Mucosa of rectum (tissue), 2 donors: ENCODE measurements at regions not wholly inside any gene's neighbourhood (a gene's known extent, or its start where the extent isn't known, plus 50 kb on each side); places are given as distances from the start of the nearest gene placed in this dataset.

Experiments used
- H3K27ac ChIP-seq, 2 donors: one replicate each; pipeline ENCODE4 v1.7.0; 2013; ENCODE audit warnings: inconsistent platforms in 2 of 2, low read depth in 2 of 2, low read length in 2 of 2
- H3K27me3 ChIP-seq, 2 donors: one replicate each; pipeline ENCODE4 v1.7.0; 2013; ENCODE audit warnings: low read length in 2 of 2; ENCODE audit not compliant: control insufficient read depth in 2 of 2, insufficient read depth in 2 of 2
- H3K36me3 ChIP-seq, 2 donors: one replicate each; pipeline ENCODE4 v1.7.0; 2013; ENCODE audit warnings: low read length in 2 of 2; ENCODE audit not compliant: control insufficient read depth in 2 of 2, insufficient read depth in 2 of 2
- H3K4me1 ChIP-seq, 2 donors: one replicate each; pipeline ENCODE4 v1.7.0; 2013; ENCODE audit warnings: low read length in 2 of 2, mild to moderate bottlenecking in 1 of 2; ENCODE audit not compliant: control insufficient read depth in 2 of 2, insufficient read depth in 2 of 2
- H3K4me3 ChIP-seq, 2 donors: one replicate each; pipeline ENCODE4 v1.7.0; 2013; ENCODE audit warnings: low read length in 2 of 2
- H3K9ac ChIP-seq, 2 donors: one replicate each; pipeline ENCODE4 v1.7.0; 2013; ENCODE audit warnings: low read length in 2 of 2, low read depth in 1 of 2, mild to moderate bottlenecking in 1 of 2
- H3K9me3 ChIP-seq, 2 donors: one replicate each; pipeline ENCODE4 v1.7.0; 2013; ENCODE audit warnings: low read length in 2 of 2; ENCODE audit not compliant: control insufficient read depth in 2 of 2
- donor health status: healthy.
- donor health status: Normal muscosa, but diverticular disease.

DNA sequence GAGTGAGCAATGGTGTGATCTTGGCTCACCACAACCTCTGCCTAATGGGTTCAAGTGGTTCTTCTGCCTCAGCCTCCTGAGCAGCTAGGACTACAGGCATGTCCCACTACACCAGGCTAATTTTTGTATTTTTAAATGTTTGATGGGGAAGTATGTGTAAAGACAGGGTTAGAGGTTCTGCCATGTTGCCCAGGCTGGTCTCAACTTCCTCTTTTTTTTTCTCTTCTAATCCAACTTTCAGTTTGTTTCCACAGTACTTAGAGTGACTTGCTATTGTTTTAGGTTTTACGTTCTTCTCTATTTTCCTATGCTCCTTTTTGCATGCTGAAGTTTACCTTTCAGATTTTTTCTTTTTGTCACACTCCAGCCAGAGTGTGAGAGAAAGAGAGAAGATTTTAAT lies 1433.0 kb downstream of the UQCRFS1 start:
- H3K4me1 ChIP-seq: no peaks in the 10 kb centered on the region
- no peaks in the 10 kb centered on the region for H3K27me3 ChIP-seq
- no peak overlapping the region for H3K9ac ChIP-seq
- H3K27ac ChIP-seq: no peak overlapping the region
- H3K4me3 ChIP-seq: no peak overlapping the region
- no peaks in the 10 kb centered on the region for H3K9me3 ChIP-seq
- no peaks in the 10 kb centered on the region for H3K36me3 ChIP-seq

DNA sequence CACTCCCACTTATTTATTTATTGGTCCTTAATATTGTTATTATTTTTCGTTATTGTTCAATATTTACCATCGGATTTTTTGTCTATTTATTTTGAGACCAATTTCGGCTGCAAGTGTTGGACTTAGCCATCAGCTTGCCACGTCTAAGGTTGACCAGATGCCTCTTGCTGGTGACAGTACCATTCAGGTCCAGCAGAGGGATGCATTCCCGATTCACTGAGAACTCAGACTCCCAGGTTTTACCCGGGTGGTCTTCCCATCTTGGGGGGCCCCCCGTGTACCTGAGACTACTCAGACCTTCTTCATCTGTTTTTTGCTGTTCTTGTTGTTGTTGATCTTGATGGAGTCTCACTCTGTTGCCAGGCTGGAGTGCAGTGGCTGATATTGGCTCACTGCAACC lies 1435.2 kb downstream of the UQCRFS1 start:
- H3K9me3 ChIP-seq: peaks cover 3 to 11% of the 10 kb centered on the region in 2 donors

DNA sequence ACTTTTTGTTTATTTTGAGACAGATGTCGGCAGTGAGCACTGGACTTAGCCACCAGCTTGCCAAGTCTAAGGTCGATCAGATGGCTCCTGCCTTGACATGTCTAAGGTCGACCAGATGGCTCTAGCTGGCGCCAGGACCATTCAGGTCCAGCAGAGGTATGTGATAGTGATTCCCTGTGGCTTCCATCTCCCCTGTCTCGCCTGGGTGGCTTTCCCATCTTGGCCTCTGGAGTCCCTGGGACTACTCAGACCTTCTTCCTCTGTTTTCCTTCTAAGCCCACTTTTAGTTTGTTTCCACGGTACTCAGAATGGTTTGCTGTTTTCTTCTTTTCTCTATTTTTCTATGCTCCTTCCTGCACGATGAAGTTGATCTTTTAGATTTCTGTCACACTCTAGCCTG lies 1435.7 kb downstream of the UQCRFS1 start:
- Histone ChIP-seq H3K27ac (no peak overlapping the region), H3K4me1 (no peaks in the 10 kb centered on the region), H3K9ac (no peak overlapping the region), H3K9me3 (peaks cover 7 to 11% of the 10 kb centered on the region in 2 donors), H3K27me3 (no peaks in the 10 kb centered on the region), H3K4me3 (no peak overlapping the region), H3K36me3 (peaks cover 0 to 3% of the 10 kb centered on the region in 2 donors)

More for the DNA sequence above, 1435.2 kb downstream of the UQCRFS1 start:
- H3K4me3 ChIP-seq: no peak overlapping the region
- no peaks in the 10 kb centered on the region for H3K4me1 ChIP-seq
- H3K27me3 ChIP-seq: no peaks in the 10 kb centered on the region
- H3K27ac ChIP-seq: no peak overlapping the region
- H3K36me3 ChIP-seq: peaks cover 0 to 3% of the 10 kb centered on the region in 2 donors
- H3K9ac ChIP-seq: no peak overlapping the region

DNA sequence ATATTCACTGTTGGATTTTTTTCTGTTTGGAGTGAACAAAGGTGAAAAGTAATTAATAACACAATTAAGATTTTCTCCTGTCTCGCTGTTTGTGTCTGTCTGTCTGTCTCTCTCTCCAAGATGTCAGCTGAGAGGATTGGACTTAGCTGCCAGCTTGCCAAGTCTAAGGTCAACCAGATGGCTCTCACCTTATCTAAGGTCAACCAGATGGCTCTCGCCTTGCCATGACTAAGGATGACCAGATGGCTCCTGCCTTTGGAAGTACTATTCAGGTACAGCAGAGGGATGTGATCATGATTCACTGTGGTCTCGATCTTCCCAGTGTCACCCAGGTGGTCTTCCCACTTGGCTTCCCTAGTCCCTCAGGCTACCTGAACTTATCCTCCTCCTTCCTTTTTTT lies 1436.4 kb downstream of the UQCRFS1 start:
- Histone ChIP-seq H3K27ac (no peak overlapping the region), H3K27me3 (no peaks in the 10 kb centered on the region), H3K9me3 (peaks cover 10 to 11% of the 10 kb centered on the region in 2 donors), H3K4me1 (no peaks in the 10 kb centered on the region), H3K9ac (no peak overlapping the region), H3K4me3 (no peak overlapping the region), H3K36me3 (peaks cover 0 to 3% of the 10 kb centered on the region in 2 donors)

DNA sequence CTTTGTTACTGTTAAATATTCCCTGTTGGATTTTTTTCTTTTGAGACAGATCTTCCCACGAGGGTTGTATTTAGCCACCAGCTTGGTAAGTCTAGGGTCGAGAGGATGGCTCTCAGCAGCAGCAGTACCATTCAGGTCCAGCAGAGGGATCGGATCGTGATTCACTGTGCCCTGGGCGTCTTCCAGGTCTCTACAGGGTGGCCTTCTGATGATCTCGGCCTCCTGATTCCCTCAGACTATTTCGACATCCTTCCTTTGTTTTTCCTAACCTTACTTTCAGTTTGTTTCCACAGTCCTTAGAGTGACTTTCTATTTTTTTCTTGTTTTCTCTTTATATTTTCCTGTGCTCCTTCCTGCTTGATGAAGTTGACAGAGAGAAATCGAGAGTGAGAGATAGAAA lies 1436.9 kb downstream of the UQCRFS1 start:
- peaks cover 0 to 3% of the 10 kb centered on the region in 2 donors for H3K36me3 ChIP-seq
- no peaks in the 10 kb centered on the region for H3K4me1 ChIP-seq
- H3K9ac ChIP-seq: no peak overlapping the region
- peaks cover 10 to 11% of the 10 kb centered on the region in 2 donors for H3K9me3 ChIP-seq
- H3K4me3 ChIP-seq: no peak overlapping the region
- H3K27ac ChIP-seq: no peak overlapping the region
- H3K27me3 ChIP-seq: no peaks in the 10 kb centered on the region

DNA sequence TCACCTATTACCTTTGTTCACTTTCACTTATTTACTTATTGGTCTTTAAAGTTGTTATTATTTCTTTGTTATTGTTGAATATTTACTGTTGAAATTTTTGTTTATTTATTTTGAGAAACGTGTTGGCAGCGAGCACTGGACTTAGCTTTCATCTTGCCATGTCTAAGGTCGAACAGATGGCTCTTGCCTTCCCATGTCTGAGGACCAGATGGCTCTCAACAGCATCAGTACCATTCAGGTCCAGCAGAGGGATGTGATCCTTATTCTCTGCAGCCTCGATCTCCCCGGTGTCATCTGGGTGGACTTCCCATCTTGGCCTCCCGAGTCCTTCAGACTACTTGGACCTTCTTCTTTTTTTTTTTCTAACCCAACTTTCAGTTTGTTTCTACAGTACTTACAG lies 1437.6 kb downstream of the UQCRFS1 start:
- Histone ChIP-seq H3K27me3 (no peaks in the 10 kb centered on the region), H3K9ac (no peak overlapping the region), H3K4me3 (no peak overlapping the region), H3K27ac (no peak overlapping the region), H3K4me1 (no peaks in the 10 kb centered on the region), H3K36me3 (peaks cover 0 to 3% of the 10 kb centered on the region in 2 donors), H3K9me3 (peaks cover 11% of the 10 kb centered on the region in 2 donors)

DNA sequence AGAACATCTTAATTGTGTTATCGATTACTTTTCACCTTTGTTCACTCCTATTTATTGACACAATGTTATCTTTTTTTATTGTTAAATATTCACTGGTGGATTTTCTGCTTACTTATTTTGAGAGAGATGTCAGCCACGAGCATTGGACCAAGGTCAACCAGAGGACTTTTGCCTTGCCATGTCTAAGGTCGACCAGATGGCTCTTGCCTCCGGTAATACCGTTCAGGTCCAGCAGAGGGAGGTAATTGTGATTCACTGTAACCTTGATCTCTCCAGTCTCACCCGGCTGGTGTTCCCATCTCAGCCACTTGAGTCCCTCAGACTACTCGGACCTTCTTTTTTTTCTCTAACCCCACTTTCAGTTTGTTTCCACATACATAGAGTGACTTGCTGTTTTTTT lies 1438.1 kb downstream of the UQCRFS1 start:
- peaks cover 11% of the 10 kb centered on the region in 2 donors for H3K9me3 ChIP-seq
- H3K4me3 ChIP-seq: no peak overlapping the region
- no peaks in the 10 kb centered on the region for H3K27me3 ChIP-seq
- no peaks in the 10 kb centered on the region for H3K4me1 ChIP-seq
- no peak overlapping the region for H3K9ac ChIP-seq
- H3K27ac ChIP-seq: no peak overlapping the region
- H3K36me3 ChIP-seq: peaks cover 0 to 3% of the 10 kb centered on the region in 2 donors

DNA sequence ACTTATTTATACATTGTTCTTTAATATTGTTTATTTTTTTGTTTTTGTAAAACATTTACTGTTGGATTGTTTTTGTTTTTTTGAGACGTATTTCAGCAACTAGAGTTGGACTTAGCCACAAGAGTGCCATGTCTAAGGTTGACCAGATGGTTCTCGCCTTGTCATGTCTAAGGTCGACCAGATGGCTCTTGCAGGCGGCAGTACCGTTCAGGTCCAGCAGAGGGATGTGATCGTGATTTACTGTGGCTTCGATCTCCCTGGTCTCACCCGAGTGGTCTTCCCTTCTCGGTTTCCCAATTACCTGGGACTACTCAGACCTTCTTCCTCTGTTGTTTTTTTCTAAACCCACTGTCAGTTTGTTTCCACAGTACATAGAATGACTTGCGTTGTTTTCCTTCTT lies 1438.6 kb downstream of the UQCRFS1 start:
- peaks cover 11% of the 10 kb centered on the region in 2 donors for H3K9me3 ChIP-seq
- H3K36me3 ChIP-seq: peaks cover 0 to 3% of the 10 kb centered on the region in 2 donors

DNA sequence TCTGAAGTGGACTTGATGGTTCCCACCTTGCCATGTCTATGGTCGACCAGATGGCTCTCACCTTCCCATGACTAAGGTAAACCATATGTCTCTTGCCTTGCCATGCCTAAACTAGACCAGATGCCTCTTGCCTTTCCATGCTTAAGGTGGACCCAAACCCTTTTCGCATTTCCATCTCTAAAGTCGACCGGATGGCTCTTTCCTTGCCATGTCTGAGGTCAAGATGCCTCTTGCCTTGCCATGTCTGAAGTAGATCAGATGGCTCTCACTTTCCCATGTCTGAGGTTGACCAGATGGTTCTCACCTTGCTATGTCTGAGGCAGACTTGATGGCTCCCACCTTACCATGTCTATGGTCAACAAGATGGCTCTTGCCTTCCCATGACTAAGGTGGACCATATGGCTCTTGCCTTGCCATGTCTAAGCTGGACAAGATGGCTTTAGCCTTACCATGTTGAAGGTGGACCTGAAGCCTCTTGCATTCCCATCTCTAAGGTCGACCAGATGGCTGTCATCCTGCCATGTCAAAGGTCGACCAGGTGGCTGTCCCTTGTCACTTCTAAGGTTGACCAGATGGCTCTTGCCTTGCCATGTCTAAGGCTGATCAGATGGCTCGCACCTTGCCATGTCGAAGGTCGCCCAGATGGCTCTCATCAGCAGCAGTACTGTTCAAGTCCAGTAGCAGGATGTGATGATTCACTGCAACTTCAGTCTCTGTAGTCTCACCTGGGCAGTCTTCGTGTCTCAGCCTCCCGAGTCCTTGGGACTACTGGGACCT lies 1439.4 kb downstream of the UQCRFS1 start:
- Histone ChIP-seq H3K27ac (no peak overlapping the region), H3K36me3 (peaks cover 0 to 3% of the 10 kb centered on the region in 2 donors), H3K9me3 (peaks cover 11% of the 10 kb centered on the region in 2 donors), H3K27me3 (no peaks in the 10 kb centered on the region), H3K9ac (no peak overlapping the region), H3K4me1 (no peaks in the 10 kb centered on the region), H3K4me3 (no peak overlapping the region)

More for the DNA sequence above, 1438.6 kb downstream of the UQCRFS1 start:
- no peaks in the 10 kb centered on the region for H3K27me3 ChIP-seq
- no peak overlapping the region for H3K4me3 ChIP-seq
- no peaks in the 10 kb centered on the region for H3K4me1 ChIP-seq
- no peak overlapping the region for H3K27ac ChIP-seq
- H3K9ac ChIP-seq: no peak overlapping the region

DNA sequence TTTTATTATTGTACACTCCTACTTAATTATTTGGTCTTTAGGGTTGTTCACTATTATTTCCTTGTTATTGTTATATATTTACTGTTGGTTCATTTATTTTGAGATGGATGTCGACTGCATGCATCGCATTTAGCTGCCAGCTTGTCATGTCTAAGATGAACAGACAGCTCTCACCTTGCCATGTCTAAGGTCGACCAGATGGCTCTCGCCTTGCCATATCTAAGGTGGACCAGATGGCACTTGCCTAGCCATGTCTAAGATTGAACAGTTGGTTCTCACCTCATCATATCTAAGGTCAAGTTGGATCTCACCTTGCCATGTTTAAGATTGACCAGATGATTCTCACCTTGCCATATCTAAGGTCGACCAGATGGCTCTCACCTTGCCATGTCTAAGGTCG lies 1440.9 kb downstream of the UQCRFS1 start:
- Histone ChIP-seq H3K9ac (no peak overlapping the region), H3K27me3 (no peaks in the 10 kb centered on the region), H3K9me3 (peaks cover 11% of the 10 kb centered on the region in 2 donors), H3K36me3 (peaks cover 0 to 3% of the 10 kb centered on the region in 2 donors), H3K4me3 (no peak overlapping the region), H3K27ac (no peak overlapping the region), H3K4me1 (no peaks in the 10 kb centered on the region)
